GM23338 (cell line): ENCODE measurements at regions not wholly inside any gene's neighbourhood (a gene's known extent, or its start where the extent isn't known, plus 50 kb on each side); places are given as distances from the start of the nearest gene placed in this dataset.

Experiments used
- EZH2phosphoT487 ChIP-seq: fragments of 200-600 bp; sonication (generic); IDR thresholded peaks from one replicate; pipeline ENCODE4 v1.8.1; 2018; ENCODE audit warnings: antibody characterized with exemption; ENCODE audit not compliant: unreplicated experiment
- POLR2AphosphoS5 ChIP-seq: IDR thresholded peaks from 2 replicates; pipeline ENCODE4 v1.6.1; 2016; ENCODE audit warnings: antibody characterized with exemption, low read depth

GRCh38 chr2:129915303-129915840 is 64.1 kb upstream of the RAB6C start:
- TF ChIP-seq EZH2phosphoT487 (no peak), POLR2AphosphoS5 (no peak)
